Left lung (tissue), 4 donors: ENCODE measurements at regions not wholly inside any gene's neighbourhood (a gene's known extent, or its start where the extent isn't known, plus 50 kb on each side); places are given as distances from the start of the nearest gene placed in this dataset.

Experiments used
- ATAC-seq: fragments of 200-7000 bp; cut with Tn5 transposase; one replicate; pipeline ENCODE4 v1.9.1; 2020; ENCODE audit warnings: moderate library complexity
- DNase-seq, 4 donors: peaks; one replicate each; pipeline ENCODE4 v3.0.0-alpha.2; 2013 to 2020
- H3K27ac ChIP-seq, 2 donors: fragments of 200-600 bp; sonication (generic) in 1 of 2; one replicate each; pipeline versions ENCODE4 v1.5.0 to v1.8.0; 2020 to 2021
- H3K27me3 ChIP-seq, 2 donors: fragments of 200-600 bp; sonication (generic) in 1 of 2; one replicate each; pipeline versions ENCODE4 v1.5.0 to v1.8.0; 2020 to 2021
- H3K36me3 ChIP-seq, 2 donors: fragments of 200-600 bp; sonication (generic) in 1 of 2; one replicate each; pipeline versions ENCODE4 v1.5.0 to v1.8.0; 2020 to 2021
- H3K4me1 ChIP-seq, 2 donors: fragments of 200-600 bp; one replicate each; pipeline ENCODE4 v1.8.0; 2021
- H3K4me3 ChIP-seq, 2 donors: fragments of 200-600 bp; sonication (generic) in 1 of 2; one replicate each; pipeline versions ENCODE4 v1.5.0 to v1.8.0; 2020 to 2021; ENCODE audit warnings: mild to moderate bottlenecking in 1 of 2
- H3K9me3 ChIP-seq, 2 donors: fragments of 200-600 bp; sonication (generic) in 1 of 2; one replicate each; pipeline versions ENCODE4 v1.5.0 to v1.8.0; 2020 to 2021
- intact Hi-C, 2 donors: fragments of 100-400 bp; cut with DNase I; formaldehyde crosslinking; loops; one replicate each; pipeline versions ENCODE4 v1.11.2 to v1.14.2; 2022
- TF ChIP-seq, protein P1 (sequence below), 2 donors: fragments of 200-600 bp; sonication (generic) in 1 of 2; IDR thresholded peaks; one replicate each; pipeline versions ENCODE4 v1.5.0 to v1.8.0; 2021; ENCODE audit warnings: antibody characterized with exemption in 2 of 2
- donor health status: DM: no; HTN: yes; CAD: no.
- donor health status: DM: no; HTN: no; CAD: no.

DNA sequence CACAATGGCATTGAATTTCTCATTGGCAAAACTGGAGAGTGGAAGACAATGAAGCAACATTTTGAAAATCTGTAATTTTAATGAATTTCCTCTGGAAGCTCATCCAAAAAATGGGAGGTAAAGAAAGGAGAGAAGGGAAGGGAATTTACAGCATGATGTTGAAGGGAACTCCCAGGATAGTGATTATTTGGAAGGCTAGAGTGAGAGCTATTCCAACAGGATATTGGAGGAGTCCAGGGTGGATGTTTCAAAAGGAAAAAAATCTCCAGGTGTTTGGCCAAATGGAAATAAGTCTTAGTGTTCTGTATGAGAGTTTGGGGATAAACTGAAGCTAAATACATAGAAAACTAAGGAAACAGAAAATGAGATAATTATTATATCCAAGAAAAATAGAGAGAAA is 106.2 kb downstream of the IZUMO3 start:
- intact Hi-C loops: no loop called here
- Histone ChIP-seq H3K27ac (no peak overlapping the region), H3K4me3 (no peak overlapping the region), H3K9me3 (peaks cover 0 to 13% of the 10 kb centered on the region in 2 donors), H3K4me1 (no peaks in the 10 kb centered on the region), H3K36me3 (no peaks in the 10 kb centered on the region), H3K27me3 (no peaks in the 10 kb centered on the region)
- DNase-seq (no peak), ATAC-seq (no peak)
- TF ChIP-seq, protein P1, sequence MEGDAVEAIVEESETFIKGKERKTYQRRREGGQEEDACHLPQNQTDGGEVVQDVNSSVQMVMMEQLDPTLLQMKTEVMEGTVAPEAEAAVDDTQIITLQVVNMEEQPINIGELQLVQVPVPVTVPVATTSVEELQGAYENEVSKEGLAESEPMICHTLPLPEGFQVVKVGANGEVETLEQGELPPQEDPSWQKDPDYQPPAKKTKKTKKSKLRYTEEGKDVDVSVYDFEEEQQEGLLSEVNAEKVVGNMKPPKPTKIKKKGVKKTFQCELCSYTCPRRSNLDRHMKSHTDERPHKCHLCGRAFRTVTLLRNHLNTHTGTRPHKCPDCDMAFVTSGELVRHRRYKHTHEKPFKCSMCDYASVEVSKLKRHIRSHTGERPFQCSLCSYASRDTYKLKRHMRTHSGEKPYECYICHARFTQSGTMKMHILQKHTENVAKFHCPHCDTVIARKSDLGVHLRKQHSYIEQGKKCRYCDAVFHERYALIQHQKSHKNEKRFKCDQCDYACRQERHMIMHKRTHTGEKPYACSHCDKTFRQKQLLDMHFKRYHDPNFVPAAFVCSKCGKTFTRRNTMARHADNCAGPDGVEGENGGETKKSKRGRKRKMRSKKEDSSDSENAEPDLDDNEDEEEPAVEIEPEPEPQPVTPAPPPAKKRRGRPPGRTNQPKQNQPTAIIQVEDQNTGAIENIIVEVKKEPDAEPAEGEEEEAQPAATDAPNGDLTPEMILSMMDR (IDR thresholded peaks at IDR 0.05): no peak

DNA sequence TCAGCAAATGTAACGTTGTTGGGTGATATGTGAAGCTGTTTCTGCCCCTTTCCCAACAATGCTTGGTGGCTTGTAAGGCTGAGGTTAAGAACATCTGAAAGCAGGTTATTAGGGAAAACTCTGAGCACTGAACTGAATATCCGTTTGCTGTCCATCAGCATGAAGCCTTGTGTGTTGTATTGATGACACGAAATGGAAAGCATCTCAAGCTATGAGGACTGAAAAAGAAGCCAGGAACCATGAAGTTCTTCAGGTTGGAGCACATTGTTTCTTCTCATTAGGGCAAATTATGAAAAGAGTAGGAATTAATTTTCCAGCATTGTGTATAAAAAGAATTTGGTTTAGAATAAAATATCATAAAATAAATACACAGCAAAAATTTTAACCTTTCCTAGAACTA is 106.8 kb downstream of the IZUMO3 start:
- H3K27ac ChIP-seq: no peak overlapping the region
- TF ChIP-seq, protein P1 (IDR thresholded peaks at IDR 0.05): no peak
- H3K4me1 ChIP-seq: no peaks in the 10 kb centered on the region
- intact Hi-C loops: no loop called here
- H3K9me3 ChIP-seq: peaks cover 0 to 13% of the 10 kb centered on the region in 2 donors
- no peak overlapping the region for H3K4me3 ChIP-seq
- ATAC-seq (no peak), DNase-seq (no peak)
- H3K27me3 ChIP-seq: no peaks in the 10 kb centered on the region
- no peaks in the 10 kb centered on the region for H3K36me3 ChIP-seq

DNA sequence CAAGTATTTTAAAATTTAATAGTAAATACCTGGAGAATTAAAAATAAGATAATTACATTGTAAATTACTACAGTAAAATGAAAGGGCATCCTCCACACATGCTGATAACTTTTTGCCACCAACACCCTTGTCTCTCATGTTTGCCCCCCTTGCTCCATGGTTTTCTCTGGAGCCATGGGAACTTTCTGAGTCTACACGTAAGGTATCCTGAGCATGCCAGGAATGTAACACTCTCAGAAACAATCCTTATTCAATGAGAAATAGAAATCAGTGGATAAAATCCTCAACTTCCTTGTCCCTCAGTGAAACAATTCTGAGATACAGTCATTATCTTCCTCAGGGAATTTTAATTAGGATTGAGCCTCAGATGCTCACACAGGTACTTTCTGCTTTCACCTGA is 108.9 kb downstream of the IZUMO3 start:
- no peak for ATAC-seq
- no peaks in the 10 kb centered on the region for H3K36me3 ChIP-seq
- peaks cover 0 to 11% of the 10 kb centered on the region in 2 donors for H3K9me3 ChIP-seq
- TF ChIP-seq, protein P1 (IDR thresholded peaks at IDR 0.05): no peak
- intact Hi-C loops: no loop called here
- H3K27ac ChIP-seq: no peak overlapping the region
- no peaks in the 10 kb centered on the region for H3K27me3 ChIP-seq
- no peak overlapping the region for H3K4me3 ChIP-seq
- DNase-seq: no peak
- H3K4me1 ChIP-seq: no peaks in the 10 kb centered on the region

DNA sequence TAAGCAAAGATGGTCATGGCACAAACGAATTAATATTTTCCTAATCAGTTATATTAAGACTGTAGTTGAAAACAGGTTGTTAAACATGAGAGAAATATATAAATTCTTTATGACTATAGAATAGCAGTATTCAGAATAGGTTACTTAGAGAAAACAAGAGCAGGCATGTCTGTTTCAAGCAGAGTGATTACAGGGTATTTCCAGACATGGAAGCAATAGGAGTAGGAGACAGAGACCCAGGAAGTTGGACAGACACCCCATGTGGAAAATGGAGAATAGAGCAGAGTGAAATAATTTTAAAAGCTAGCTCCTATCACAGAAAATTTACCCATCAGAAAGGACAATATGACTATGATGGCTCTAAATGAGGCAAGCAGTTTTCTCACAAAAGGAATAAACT is 111.5 kb downstream of the IZUMO3 start:
- no peak overlapping the region for H3K4me3 ChIP-seq
- no peaks in the 10 kb centered on the region for H3K36me3 ChIP-seq
- ATAC-seq: no peak
- no peaks in the 10 kb centered on the region for H3K4me1 ChIP-seq
- peaks cover 0 to 5% of the 10 kb centered on the region in 2 donors for H3K9me3 ChIP-seq
- no peak overlapping the region for H3K27ac ChIP-seq
- intact Hi-C loops: no loop called here
- no peaks in the 10 kb centered on the region for H3K27me3 ChIP-seq
- TF ChIP-seq, protein P1 (IDR thresholded peaks at IDR 0.05): no peak
- no peak for DNase-seq

DNA sequence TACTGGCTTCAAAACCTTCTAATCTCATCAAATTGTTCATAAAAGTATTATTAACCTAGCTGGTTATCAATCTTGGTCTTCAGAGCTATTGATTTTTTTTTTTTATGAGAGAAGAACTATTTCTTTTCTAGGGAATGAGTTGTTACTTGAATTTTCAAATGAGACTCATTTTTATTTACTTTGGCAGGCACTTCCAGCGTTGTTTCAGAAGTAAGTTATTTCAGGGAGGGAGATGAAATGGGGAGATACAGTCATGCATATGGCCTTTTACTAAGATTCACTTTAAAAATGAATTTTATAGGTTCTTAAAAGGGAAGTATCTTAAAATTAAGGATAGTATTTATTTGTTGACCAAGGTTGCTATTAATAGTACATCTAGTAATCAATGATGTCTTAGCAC is 129.6 kb downstream of the IZUMO3 start:
- intact Hi-C loops: no loop called here
- no peaks in the 10 kb centered on the region for H3K27me3 ChIP-seq
- H3K36me3 ChIP-seq: no peaks in the 10 kb centered on the region
- TF ChIP-seq, protein P1 (IDR thresholded peaks at IDR 0.05): no peak
- no peak overlapping the region for H3K27ac ChIP-seq
- H3K4me3 ChIP-seq: no peak overlapping the region
- H3K9me3 ChIP-seq: peaks cover 0 to 7% of the 10 kb centered on the region in 2 donors
- DNase-seq: no peak
- no peaks in the 10 kb centered on the region for H3K4me1 ChIP-seq
- no peak for ATAC-seq
